ENCODE measurements at regions not wholly inside any gene's neighbourhood (a gene's known extent, or its start where the extent isn't known, plus 50 kb on each side); places are given as distances from the start of the nearest gene placed in this dataset.

DNA sequence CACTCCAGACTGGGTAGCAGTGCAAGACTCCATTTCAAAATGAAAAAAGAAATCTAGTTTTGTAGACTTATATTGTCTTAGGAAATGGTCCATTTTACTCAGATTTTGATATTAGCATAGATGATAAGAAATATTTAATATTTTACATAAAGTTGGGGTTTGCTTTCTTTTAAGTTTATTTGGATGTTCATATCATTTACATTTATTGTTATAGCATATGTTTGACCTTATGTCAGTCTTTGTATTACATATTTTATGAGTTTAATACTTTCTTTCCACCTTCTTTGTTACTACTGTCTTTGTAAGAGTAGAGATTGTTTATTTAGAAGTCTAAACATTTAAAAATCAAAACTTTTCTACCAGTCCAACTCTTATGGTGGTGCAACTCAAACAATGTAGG lies 162.7 kb upstream of the OTX2 start:
- H3K79me2 ChIP-seq (ENCODE audit: insufficient read depth, low read length): no peaks in the 10 kb centered on the region; the same call in 1 of the 2 replicates
- no peak overlapping the region for H4K91ac ChIP-seq (ENCODE audit: insufficient read length, low read depth, low read length)
- no peaks in the 10 kb centered on the region for H3K27me3 ChIP-seq (ENCODE audit: insufficient read depth, low read length)
- Mint-ChIP-seq H3K27me3 (ENCODE audit: low read depth) (no peaks in the 10 kb centered on the region), H3K36me3 (ENCODE audit: insufficient read depth in 1 of 3, low read depth in 3 of 3) (peaks cover 0 to 3% (median 0%) of the 10 kb centered on the region in 3 experiments; a peak in 1 of 7 replicates), H3K27ac (no peak overlapping the region), H3K4me3 (no peak overlapping the region), H3K4me1 (peaks cover 3 to 10% of the 10 kb centered on the region in 2 experiments), H3K9me3 (peaks cover 0 to 5% of the 10 kb centered on the region in 2 experiments; a peak in 1 of 5 replicates)
- no peak overlapping the region for H3T11ph ChIP-seq (ENCODE audit: low read length)
- TF ChIP-seq, protein P1, sequence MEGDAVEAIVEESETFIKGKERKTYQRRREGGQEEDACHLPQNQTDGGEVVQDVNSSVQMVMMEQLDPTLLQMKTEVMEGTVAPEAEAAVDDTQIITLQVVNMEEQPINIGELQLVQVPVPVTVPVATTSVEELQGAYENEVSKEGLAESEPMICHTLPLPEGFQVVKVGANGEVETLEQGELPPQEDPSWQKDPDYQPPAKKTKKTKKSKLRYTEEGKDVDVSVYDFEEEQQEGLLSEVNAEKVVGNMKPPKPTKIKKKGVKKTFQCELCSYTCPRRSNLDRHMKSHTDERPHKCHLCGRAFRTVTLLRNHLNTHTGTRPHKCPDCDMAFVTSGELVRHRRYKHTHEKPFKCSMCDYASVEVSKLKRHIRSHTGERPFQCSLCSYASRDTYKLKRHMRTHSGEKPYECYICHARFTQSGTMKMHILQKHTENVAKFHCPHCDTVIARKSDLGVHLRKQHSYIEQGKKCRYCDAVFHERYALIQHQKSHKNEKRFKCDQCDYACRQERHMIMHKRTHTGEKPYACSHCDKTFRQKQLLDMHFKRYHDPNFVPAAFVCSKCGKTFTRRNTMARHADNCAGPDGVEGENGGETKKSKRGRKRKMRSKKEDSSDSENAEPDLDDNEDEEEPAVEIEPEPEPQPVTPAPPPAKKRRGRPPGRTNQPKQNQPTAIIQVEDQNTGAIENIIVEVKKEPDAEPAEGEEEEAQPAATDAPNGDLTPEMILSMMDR (conservative IDR thresholded peaks at IDR 0.05): no peak
- no peak overlapping the region for H3K18ac ChIP-seq (ENCODE audit: insufficient read length, low read depth, low read length)
- no peaks in the 10 kb centered on the region for H4K20me1 ChIP-seq (ENCODE audit: control insufficient read depth, insufficient read depth, insufficient read length)
- H3K4me2 ChIP-seq (ENCODE audit: insufficient read depth, insufficient read length, low read length): no peak overlapping the region
- no peak overlapping the region for H2BK15ac ChIP-seq (ENCODE audit: low read depth, low read length)
- H2BK5ac ChIP-seq (ENCODE audit: insufficient read length, low read length): no peak overlapping the region
- H3K9ac ChIP-seq (ENCODE audit: extremely low read depth, insufficient read length, low read length): no peak overlapping the region
- H2BK20ac ChIP-seq (ENCODE audit: low read depth, low read length, poor library complexity, severe bottlenecking): no peak overlapping the region
- H4K8ac ChIP-seq (replicated peaks; ENCODE audit: insufficient read length, low read depth, low read length): no peak overlapping the region
- no peak overlapping the region for H2AK5ac ChIP-seq (ENCODE audit: insufficient read length, low read length)
- H3K9me3 ChIP-seq (ENCODE audit: control insufficient read depth, low read depth, low read length): no peaks in the 10 kb centered on the region
- no peak overlapping the region for H3K56ac ChIP-seq (ENCODE audit: insufficient read length, low read depth, low read length)
- H3K23me2 ChIP-seq (ENCODE audit: insufficient read length, low read depth, low read length, poor library complexity, severe bottlenecking): no peaks in the 10 kb centered on the region
- no peak overlapping the region for H3K14ac ChIP-seq (ENCODE audit: insufficient read depth, low read length)
- no peak overlapping the region for H2BK12ac ChIP-seq (ENCODE audit: insufficient read length, low read depth, low read length)
- no peaks in the 10 kb centered on the region for H3K79me1 ChIP-seq (ENCODE audit: insufficient read depth, low read depth, low read length, poor library complexity, severe bottlenecking)
- DNase-seq: no peak
- H3K27ac ChIP-seq (ENCODE audit: insufficient read length, low read depth, low read length): no peak overlapping the region
- H3K4ac ChIP-seq (ENCODE audit: low read depth, low read length): no peak overlapping the region
- H2AFZ ChIP-seq (ENCODE audit: low read length): no peak overlapping the region
- H3K4me1 ChIP-seq (ENCODE audit: insufficient read depth, low read length): no peaks in the 10 kb centered on the region
- H2BK120ac ChIP-seq (ENCODE audit: low read depth, low read length, poor library complexity, severe bottlenecking): no peak overlapping the region
- no peak overlapping the region for H3K23ac ChIP-seq (ENCODE audit: insufficient read length, low read depth, low read length)
- H4K5ac ChIP-seq (ENCODE audit: insufficient read length, low read depth, low read length): no peak overlapping the region

All from H9 (cell line).